DOHH2 (cell line): ENCODE measurements at regions not wholly inside any gene's neighbourhood (a gene's known extent, or its start where the extent isn't known, plus 50 kb on each side); places are given as distances from the start of the nearest gene placed in this dataset.

Experiments
- EZH2phosphoT487 ChIP-seq: fragments of 200-600 bp; sonication (generic); IDR thresholded peaks from 2 replicates; pipeline ENCODE4 v1.6.1; 2017; ENCODE audit warnings: borderline replicate concordance, mild to moderate bottlenecking, antibody characterized with exemption, low read length, moderate library complexity, mixed read lengths
- TF ChIP-seq, protein P1 (sequence below): fragments of 200-600 bp; sonication (generic); IDR thresholded peaks from one replicate; pipeline ENCODE4 v1.5.1; 2014; ENCODE audit warnings: antibody characterized with exemption, mild to moderate bottlenecking, low read depth, low read length; ENCODE audit not compliant: poor library complexity, severe bottlenecking

DNA sequence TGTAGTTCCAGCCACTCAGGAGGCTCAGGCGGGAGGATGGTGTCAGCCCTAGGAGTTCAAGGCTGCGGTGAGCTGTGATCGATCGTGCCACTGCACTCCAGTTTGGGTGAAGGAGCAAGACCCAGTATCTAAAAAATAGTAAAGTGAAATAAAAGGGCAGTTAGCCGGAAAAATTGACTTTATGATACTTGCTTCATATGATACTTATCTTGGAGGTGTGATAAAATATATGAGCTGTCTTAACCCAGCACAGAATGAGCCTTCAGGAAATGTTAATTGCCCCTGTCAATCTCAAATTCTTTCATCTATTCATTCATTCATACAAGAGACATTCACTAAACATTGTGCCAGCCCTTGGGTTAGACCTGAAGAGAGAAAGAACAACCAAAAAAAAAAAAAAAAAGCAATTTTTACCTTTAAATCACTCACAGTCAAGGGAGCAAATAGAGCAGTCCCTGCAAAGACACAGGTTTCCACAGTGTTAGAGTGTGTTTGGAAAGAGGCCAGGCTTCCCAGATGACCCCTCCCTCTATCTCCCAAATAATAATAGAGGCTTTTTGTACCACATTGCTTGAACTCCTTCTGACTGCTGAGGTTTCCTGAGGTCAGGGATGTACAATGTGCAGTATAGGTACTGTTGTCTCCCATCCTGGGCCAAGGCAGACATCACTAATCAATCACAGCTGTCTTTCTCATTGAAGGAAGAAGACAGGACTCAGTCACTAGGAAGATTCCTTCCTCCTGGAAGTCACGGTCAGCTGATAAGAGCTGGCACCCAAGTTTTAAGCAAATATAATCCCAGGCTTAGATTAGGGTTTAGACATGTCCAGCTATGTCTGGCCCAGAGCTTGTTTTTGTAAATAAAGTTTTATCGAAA is 454.6 kb downstream of the MIAT start:
- TF ChIP-seq, protein P1, sequence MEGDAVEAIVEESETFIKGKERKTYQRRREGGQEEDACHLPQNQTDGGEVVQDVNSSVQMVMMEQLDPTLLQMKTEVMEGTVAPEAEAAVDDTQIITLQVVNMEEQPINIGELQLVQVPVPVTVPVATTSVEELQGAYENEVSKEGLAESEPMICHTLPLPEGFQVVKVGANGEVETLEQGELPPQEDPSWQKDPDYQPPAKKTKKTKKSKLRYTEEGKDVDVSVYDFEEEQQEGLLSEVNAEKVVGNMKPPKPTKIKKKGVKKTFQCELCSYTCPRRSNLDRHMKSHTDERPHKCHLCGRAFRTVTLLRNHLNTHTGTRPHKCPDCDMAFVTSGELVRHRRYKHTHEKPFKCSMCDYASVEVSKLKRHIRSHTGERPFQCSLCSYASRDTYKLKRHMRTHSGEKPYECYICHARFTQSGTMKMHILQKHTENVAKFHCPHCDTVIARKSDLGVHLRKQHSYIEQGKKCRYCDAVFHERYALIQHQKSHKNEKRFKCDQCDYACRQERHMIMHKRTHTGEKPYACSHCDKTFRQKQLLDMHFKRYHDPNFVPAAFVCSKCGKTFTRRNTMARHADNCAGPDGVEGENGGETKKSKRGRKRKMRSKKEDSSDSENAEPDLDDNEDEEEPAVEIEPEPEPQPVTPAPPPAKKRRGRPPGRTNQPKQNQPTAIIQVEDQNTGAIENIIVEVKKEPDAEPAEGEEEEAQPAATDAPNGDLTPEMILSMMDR: no peak
- TF ChIP-seq EZH2phosphoT487: no peak
